ENCODE measurements at regions not wholly inside any gene's neighbourhood (a gene's known extent, or its start where the extent isn't known, plus 50 kb on each side); places are given as distances from the start of the nearest gene placed in this dataset.

- DNase-seq (ENCODE audit: low read depth, low spot score): no peak
Measured at GRCh38 chr3:147851062-147851461, 441.9 kb downstream of the ZIC1 start.

GRCh38 chr3:147854542-147854941, 445.4 kb downstream of the ZIC1 start:
- no peak for DNase-seq (ENCODE audit: low read depth, low spot score)

DNA sequence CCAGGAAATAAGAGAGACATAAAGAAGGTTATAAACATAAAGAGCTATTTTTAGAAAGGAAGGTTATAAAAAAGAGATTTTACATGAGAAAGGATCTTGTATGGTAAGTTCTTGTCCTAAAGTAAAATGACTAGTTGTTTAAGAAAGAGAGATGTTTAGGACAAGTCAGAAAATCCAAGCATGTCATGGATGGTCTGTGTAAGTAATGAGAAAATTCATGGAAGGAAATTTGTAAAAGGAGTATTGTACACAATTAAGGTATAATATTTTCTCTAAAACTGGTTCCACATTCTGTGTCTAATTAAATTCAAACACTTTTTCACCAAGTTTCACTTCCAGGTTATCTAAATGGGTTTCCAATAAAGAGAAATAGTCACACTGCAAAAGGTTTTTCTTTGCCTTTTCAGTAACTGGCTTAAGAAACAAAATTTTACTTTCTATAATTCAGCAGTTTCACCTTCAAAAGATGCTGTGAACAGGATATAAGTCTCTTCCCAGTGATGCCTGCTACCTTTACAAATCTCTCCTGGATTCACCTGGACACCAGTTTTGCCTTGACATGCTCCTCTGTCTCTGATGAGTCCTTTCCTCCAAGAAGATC, 455.7 kb downstream of the ZIC1 start:
- DNase-seq (ENCODE audit: low read depth, low spot score): peak; percentile 10

GRCh38 chr3:147866561-147866960, 457.4 kb downstream of the ZIC1 start:
- DNase-seq (ENCODE audit: low read depth, low spot score): no peak

GRCh38 chr3:147872568-147872967, 463.4 kb downstream of the ZIC1 start:
- no peak for DNase-seq (ENCODE audit: low read depth, low spot score)

GRCh38 chr3:147875498-147875897, 466.3 kb downstream of the ZIC1 start:
- DNase-seq (ENCODE audit: low read depth, low spot score): peak; percentile 3

GRCh38 chr3:147881933-147882332, 472.8 kb downstream of the ZIC1 start:
- peak; percentile 6 for DNase-seq (ENCODE audit: low read depth, low spot score)

DNA sequence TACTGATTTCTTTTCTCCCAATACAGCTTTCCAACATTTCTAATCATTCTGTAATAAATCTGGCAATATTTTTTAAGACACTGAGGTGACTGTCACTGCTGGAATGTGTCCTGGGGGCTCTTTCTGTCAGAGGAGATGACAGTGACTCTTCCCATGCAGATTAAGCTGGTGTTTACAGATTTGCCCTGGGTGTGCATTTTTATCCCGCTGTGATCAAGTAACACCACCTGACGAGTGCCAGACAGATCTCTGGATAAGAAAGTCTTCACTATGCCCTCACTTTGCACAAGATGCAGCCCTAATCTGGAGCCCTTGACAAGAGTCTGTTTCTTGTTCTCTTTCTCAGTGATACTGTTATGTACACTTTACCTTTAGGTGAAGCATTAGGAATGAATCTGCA, 477.7 kb downstream of the ZIC1 start:
- DNase-seq (ENCODE audit: low read depth, low spot score): no peak

DNA sequence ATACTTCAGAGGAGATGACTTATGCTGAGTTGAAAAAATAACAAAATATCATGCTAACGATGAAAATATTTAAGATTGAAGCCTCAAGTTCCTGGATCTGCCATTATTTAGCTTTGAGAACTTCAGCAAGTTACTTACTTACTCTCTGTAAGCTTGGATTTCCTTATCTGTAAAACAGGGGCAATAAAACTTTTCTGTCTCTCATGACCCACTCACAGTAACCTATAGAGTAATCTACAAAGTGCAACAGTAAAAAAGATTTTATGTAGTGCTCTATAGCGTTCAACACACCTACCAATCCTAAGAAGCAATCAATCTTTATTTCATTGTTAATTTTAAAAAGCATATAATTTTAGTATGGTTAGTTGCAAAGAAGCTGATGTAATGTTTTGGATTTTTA, 478.6 kb downstream of the ZIC1 start:
- no peak for DNase-seq (ENCODE audit: low read depth, low spot score)

- no peak for DNase-seq (ENCODE audit: low read depth, low spot score)
Measured at GRCh38 chr3:147890114-147890513, 480.9 kb downstream of the ZIC1 start.

- no peak for DNase-seq (ENCODE audit: low read depth, low spot score)
Measured at GRCh38 chr3:147895509-147895908, 486.3 kb downstream of the ZIC1 start.

DNA sequence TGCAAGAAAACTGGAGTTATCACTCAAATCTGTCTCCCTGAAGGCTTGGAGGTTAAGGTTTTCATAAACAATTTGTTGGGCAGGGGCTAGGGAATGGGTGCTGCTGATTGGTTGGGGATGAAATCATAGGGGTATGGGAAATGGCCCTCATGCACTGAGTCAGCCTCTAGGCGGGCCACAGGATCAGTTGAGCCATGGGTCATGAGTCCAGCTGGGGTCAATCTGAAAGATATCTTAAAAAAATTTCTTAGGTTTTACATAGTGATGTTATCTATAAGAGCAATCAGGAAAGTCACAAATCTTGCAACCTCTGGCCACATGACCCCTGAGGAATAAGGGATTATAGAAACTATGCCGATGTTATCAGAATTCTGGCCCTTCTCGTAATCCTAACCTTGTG, 491.7 kb downstream of the ZIC1 start:
- DNase-seq (ENCODE audit: low read depth, low spot score): no peak

DNA sequence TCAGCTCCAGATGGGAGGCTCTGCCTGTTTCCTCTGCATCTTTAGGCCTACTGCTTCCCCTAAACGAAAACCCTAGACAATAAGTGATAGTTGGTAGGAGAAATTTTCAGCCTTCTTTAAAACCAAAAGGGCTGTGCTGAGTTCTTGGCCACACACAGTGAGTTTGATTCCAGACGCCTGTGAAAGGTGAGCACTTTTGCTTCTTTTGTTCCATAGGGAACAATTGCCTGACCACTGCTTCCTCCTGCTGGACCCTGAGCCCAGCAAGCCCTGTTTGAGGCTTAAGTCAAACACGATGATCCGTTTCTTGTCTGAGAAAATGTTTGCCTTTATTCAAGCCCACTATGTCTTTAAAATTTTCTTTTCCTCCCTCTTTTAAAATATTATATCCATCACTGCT, 493.9 kb downstream of the ZIC1 start:
- no peak for DNase-seq (ENCODE audit: low read depth, low spot score)

DNA sequence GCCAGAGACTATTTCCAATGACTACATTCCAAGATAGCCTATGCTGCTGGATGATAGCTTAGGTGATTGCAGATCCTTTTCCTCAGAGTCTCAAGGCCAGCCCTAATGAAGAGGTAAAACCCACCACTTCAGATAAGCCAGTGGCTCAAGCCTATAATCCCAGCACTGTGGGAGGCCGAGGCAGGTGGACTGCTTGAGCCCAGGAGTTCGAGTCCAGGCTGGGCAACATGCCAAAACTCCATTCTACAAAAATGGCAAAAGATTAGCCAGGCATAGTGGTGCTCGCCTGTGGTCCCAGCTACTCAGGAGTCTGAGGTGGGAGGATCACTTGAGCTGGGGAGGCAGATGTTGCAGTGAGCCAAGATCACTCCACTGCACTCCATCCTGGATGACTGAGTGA, 495.3 kb downstream of the ZIC1 start:
- DNase-seq (ENCODE audit: low read depth, low spot score): no peak

DNA sequence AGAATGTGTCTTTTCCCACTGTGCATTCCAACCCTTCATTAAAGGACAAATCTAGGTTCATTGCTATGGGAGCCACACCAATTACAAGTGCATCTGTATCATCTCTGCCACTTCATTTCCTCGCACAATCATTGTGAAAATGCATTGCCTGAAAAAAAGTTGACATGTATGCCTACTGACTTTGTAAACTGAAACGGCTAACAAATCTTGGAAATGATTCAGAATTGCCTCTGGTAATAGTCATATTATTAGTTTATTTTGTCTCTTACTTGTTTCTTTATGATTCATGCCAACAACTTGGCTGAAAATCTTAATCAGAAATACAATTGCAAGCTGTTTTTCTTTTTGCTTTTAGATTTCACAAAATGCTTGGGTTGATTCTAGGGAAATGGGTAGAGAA, 497.1 kb downstream of the ZIC1 start:
- peak; percentile 8 for DNase-seq (ENCODE audit: low read depth, low spot score)

GRCh38 chr3:147914532-147914931, 505.4 kb downstream of the ZIC1 start:
- no peak for DNase-seq (ENCODE audit: low read depth, low spot score)

DNA sequence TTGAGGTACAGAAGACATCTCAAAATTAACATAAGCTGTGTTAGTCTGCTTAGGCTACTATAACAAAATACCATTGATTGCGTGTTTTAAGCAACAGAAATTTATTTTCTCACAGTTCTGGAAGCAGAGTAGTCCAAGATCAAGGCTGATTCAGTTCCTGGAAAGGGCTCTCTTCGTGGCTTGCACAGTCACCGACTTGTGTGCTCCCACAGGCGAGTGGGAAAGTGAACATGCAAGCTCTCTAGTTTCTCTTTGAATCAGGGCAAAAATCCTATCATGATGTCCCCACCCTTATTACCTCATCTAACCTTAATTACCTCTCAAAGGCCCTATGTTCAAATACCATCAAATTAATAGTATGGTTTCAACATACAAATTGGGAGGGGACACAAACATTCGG, 505.9 kb downstream of the ZIC1 start:
- DNase-seq (ENCODE audit: low read depth, low spot score): peak; percentile 36

GRCh38 chr3:147919496-147919895, 510.3 kb downstream of the ZIC1 start:
- DNase-seq (ENCODE audit: low read depth, low spot score): no peak

GRCh38 chr3:147921051-147921450, 511.9 kb downstream of the ZIC1 start:
- peak; percentile 53 for DNase-seq (ENCODE audit: low read depth, low spot score)

- DNase-seq (ENCODE audit: low read depth, low spot score): no peak
Measured at GRCh38 chr3:147924755-147925154, 515.6 kb downstream of the ZIC1 start.

DNA sequence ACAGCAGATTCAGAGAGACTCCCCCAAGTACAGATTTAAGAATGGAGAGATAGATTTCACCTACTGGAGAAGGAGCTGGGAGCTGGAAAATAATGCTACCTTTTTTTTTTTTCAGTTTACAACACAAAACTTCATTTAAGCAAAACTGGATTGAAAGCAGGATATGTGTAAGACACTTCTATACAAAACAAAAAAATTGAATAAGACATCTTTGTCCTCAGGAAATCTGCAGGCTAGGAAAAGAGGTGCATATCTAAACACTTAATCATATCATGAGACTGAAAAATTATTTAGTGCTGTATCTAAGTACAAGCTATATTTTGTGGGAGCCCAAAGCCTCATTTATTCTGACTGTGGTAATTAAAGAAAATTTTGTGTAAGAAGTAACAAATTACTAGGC, 516.1 kb downstream of the ZIC1 start:
- no peak for DNase-seq (ENCODE audit: low read depth, low spot score)

GRCh38 chr3:147930232-147930807, 521.2 kb downstream of the ZIC1 start:
- peak; percentile 78 for DNase-seq (ENCODE audit: low read depth, low spot score)

DNA sequence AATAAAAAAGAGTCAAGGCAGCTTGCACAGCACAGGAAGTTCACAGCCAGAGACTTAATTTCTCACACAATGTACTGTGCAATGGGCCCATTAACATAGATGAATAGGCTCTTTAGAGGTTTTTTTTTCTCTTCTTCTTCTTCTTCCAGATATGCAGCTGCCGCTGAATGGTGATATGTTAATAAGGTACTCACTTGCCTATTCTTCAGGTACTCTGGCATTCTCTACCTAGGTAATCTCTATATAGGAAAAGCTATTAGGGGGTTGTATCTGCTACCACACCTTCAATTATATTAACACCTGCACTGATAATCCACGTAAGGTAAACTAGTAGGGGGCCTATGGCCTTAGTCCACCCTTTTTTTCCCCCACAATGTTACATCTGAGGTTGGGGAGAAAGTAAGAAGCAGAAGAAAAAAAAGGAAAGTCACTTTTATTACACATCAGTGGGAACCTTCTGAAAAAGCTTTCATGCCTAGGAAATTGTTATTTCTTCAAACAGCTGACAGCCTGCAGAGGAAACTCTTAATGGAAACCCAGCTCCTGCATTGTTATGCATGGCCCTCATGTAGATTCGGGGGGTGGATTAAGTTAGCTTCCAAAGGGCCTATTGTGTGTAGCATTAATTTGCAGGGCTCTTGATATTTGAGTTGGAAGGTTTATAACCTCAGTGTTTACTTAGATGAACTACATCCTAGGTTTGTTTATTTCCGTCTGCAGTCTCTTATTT, 525.5 kb downstream of the ZIC1 start:
- no peak for DNase-seq (ENCODE audit: low read depth, low spot score)

Data from astrocyte of the hippocampus (primary cell).